AG04449 (cell line): ENCODE measurements at regions not wholly inside any gene's neighbourhood (a gene's known extent, or its start where the extent isn't known, plus 50 kb on each side); places are given as distances from the start of the nearest gene placed in this dataset.

Experiments used
- CTCF ChIA-PET: fragments of 350-600 bp; formaldehyde crosslinking; extraction: SDS; loops from one replicate; lab custom pipeline; 2021; ENCODE audit warnings: antibody characterized with exemption; lab: Yijun Ruan, JAX
- POLR2A ChIA-PET: fragments of 400-600, 350-600 bp; formaldehyde crosslinking; extraction: SDS; loops from one replicate; lab custom pipeline; 2020; ENCODE audit warnings: antibody characterized with exemption, inconsistent platforms; lab: Yijun Ruan, JAX
- DNase-seq: peaks from one replicate; pipeline ENCODE4 v3.0.0-alpha.2; 2010; ENCODE audit warnings: low read depth, low spot score
- H3K4me3 ChIP-seq: 2 replicates; pipeline ENCODE4 v1.5.1; 2011; ENCODE audit warnings: low read depth, mild to moderate bottlenecking, control low read depth, low read length
- TF ChIP-seq, protein P1 (sequence below): IDR thresholded peaks from one replicate; pipeline ENCODE4 v1.5.1; 2011; ENCODE audit warnings: mild to moderate bottlenecking, moderate library complexity, low read length, control low read depth, inconsistent platforms; ENCODE audit not compliant: insufficient read depth; ENCODE audit errors: missing control alignments

DNA sequence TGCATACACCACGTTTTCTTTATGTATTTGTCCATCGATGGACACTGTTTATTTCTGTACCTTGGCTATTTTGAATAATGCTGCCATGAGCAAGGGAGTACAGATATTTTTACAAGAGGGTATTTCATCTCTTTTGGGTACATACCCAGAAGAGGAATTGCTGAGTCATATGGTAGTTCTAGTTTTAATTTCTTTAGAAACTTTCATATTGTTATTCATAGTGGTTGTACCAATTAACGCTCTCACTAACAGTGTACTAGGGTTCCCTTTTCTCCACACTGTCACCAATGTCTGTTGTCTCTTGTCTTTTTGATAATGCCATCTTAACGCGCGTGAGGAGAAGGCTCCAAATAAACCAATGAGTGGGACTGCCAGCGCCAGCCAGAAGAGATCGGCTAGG is 257.6 kb upstream of the EDIL3 start:
- no peak for DNase-seq
- TF ChIP-seq, protein P1, sequence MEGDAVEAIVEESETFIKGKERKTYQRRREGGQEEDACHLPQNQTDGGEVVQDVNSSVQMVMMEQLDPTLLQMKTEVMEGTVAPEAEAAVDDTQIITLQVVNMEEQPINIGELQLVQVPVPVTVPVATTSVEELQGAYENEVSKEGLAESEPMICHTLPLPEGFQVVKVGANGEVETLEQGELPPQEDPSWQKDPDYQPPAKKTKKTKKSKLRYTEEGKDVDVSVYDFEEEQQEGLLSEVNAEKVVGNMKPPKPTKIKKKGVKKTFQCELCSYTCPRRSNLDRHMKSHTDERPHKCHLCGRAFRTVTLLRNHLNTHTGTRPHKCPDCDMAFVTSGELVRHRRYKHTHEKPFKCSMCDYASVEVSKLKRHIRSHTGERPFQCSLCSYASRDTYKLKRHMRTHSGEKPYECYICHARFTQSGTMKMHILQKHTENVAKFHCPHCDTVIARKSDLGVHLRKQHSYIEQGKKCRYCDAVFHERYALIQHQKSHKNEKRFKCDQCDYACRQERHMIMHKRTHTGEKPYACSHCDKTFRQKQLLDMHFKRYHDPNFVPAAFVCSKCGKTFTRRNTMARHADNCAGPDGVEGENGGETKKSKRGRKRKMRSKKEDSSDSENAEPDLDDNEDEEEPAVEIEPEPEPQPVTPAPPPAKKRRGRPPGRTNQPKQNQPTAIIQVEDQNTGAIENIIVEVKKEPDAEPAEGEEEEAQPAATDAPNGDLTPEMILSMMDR: no peak
- no peak overlapping the region for H3K4me3 ChIP-seq
- POLR2A ChIA-PET: no interaction called here
- CTCF ChIA-PET: no interaction called here

DNA sequence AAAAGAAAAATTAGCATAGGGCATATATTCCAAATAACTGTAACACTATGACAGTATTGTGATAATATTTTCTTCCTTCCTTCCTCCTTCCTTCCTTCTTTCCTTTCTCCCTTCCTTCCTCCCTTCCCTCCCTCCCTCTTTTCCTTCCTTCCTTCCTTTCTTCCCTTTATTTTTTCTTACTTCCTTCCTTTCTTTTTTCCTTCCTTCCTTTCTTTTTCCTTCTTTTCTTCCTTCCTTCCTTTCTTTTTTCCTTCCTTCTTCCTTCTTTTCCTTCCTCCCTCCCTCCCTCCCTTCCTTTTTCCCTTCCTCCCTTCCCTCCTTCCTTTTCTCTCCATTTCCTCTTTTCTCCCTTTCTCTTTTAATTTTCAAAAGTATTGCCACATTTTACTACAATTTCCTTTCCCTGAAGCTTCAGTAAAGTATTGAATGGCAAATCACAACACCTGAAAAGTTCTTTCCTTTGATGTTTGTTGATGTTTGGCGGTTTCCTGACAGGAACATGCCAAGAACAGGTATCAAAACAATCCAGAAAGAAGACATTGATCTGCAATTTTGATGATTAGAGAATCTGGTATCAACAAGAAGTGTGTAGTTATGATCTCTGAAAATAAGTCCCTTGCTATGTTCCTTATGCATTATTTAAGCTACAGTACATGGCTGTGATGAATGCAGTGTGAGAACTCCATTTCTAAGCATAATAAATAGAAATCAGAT is 253.1 kb upstream of the EDIL3 start:
- POLR2A ChIA-PET: no interaction called here
- TF ChIP-seq, protein P1: no peak
- CTCF ChIA-PET: no interaction called here

DNA sequence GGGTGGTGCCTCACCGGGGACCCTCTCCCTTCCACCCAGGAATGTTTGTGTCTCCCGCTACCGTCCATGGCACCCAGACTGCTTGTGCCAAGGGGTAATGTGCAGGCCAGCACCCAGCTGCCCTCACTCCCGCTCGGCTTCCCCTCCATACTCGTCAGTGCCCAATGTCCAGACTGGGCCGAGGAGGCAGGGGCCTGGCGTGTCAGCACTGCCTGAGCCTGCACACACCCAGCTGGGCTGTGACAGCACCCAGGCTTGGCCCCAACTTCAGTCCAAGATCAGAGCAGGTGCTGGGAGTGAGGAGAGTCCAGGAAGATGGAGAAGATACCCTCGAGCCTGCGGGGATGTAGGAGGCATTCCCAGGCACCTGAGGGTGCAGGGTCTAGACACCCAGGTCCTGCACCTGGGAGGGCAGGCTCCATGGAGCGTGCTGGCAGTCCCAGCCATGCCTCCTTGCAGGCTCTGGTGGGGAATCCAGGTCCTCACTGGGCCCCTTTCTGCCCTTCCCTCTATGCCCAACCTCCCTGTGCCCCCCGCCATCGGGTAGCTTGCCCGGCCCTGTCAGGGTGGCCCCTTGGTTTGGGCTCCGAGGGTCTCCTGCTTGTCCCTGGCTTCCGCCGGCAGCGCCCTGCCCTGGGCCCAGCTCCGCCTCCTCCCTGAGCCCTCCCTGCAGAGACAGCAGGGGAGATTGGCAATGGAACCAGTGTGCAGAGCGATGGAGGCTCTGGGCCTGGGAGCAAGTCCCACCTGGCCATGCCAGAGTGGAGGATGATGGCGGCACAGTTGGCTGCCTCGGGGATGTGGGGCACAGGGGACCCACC is 250.8 kb upstream of the EDIL3 start:
- TF ChIP-seq, protein P1: no peak
- DNase-seq: no peak
- no peak overlapping the region for H3K4me3 ChIP-seq
- CTCF ChIA-PET: no interaction called here
- POLR2A ChIA-PET: no interaction called here

More for the DNA sequence above, 253.1 kb upstream of the EDIL3 start:
- DNase-seq: no peak
- no peak overlapping the region for H3K4me3 ChIP-seq

DNA sequence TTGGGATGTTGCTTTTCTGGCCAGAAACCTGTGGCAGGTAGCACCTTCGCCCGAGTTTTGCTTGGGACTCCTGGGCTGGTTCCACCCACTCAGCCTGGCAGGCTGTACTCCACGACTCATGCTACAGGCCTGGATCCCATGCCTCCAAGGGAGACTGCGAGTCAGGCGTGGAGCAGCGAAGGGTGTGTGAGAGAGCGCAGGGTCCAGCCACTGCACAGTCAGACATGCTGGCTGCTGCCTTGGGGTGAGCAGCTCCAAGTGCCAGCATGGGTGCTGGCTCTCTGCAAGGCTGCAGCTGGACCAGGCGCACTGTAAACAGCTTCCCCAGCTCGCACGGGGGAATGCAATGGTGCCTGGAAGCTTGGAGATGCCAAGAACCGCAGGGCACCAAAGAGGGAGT is 249.6 kb upstream of the EDIL3 start:
- no peak overlapping the region for H3K4me3 ChIP-seq
- TF ChIP-seq, protein P1: no peak
- POLR2A ChIA-PET: no interaction called here
- DNase-seq: no peak
- CTCF ChIA-PET: interaction anchor here (1.1 kb wide), 1 partner anchor 32 kb away, joined by 3 read pairs; no protein-coding TSS in a partner anchor

DNA sequence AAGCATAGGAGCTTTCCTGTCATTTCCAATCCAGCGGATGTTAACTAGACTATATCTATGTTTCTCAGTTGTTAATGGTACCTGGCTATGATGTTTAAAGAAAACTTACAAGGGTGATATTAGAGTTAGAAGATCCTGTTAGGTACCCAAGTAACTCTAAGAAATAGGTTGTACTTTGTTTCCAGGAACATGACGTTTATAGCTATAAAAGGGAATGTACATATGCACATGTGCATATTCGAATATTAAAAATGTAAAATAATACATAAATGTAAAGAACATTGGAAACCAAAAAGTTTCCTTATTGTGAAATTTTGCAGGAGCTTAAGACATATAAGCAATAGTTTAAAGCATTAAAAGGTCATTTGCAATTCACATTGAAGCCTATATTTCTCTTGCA is 247.7 kb upstream of the EDIL3 start:
- no peak overlapping the region for H3K4me3 ChIP-seq
- DNase-seq: no peak
- ChIA-PET CTCF (interaction anchor here (1.0 kb wide), 1 partner anchor 10 kb away, joined by 3 read pairs; no protein-coding TSS in a partner anchor), POLR2A (no interaction called here)
- TF ChIP-seq, protein P1: no peak

DNA sequence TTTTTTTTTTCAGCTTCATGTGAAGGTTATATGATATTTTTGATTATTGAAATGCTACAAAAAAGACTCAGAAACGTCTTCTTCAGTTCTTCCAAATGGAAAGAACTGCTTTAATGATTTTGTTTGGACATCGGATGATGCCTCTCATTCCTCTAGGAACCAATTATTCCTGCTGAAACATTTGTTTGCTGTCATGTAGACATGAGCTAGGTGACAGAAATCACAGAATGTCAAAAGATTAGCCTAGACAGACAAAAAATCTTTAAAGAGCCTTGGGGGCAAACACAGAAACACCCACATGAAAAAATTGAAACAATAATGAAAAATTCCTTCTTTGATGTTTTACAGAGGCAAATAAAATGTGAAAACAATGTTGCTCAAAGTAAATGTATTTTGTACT is 244.2 kb upstream of the EDIL3 start:
- no peak overlapping the region for H3K4me3 ChIP-seq
- TF ChIP-seq, protein P1: no peak
- no peak for DNase-seq
- POLR2A ChIA-PET: no interaction called here
- CTCF ChIA-PET: no interaction called here
